Activated T-helper 1 cell treated with Interleukin-2 at 50 U/mL for 16 hours (primary cell): ENCODE measurements at regions not wholly inside any gene's neighbourhood (a gene's known extent, or its start where the extent isn't known, plus 50 kb on each side); places are given as distances from the start of the nearest gene placed in this dataset.

Experiments used
- DNase-seq: peaks from one replicate; pipeline ENCODE4 v3.0.0-alpha.2; 2020; ENCODE audit warnings: low read depth

- DNase-seq = no peak
Observed at GRCh38 chr1:67560580-67561255, 124.3 kb upstream of the GADD45A start.

- DNase-seq = peak; percentile 59
Observed at GRCh38 chr1:67561704-67562113, 123.3 kb upstream of the GADD45A start.

GRCh38 chr1:67563684-67564083 lies 121.3 kb upstream of the GADD45A start:
- DNase-seq = no peak

GRCh38 chr1:67564193-67564592 lies 120.8 kb upstream of the GADD45A start:
- DNase-seq = no peak

- no peak for DNase-seq
Observed at GRCh38 chr1:67566803-67567377, 118.1 kb upstream of the GADD45A start.

- no peak for DNase-seq
Observed at GRCh38 chr1:67570486-67571143, 114.4 kb upstream of the GADD45A start.

- no peak for DNase-seq
Observed at GRCh38 chr1:67571406-67571805, 113.6 kb upstream of the GADD45A start.

GRCh38 chr1:67571901-67572593 lies 113.0 kb upstream of the GADD45A start:
- DNase-seq = no peak

- DNase-seq = no peak
Observed at GRCh38 chr1:67572594-67573221, 112.3 kb upstream of the GADD45A start.

- DNase-seq = no peak
Observed at GRCh38 chr1:67573311-67573872, 111.6 kb upstream of the GADD45A start.

GRCh38 chr1:67574221-67574620 lies 110.8 kb upstream of the GADD45A start:
- DNase-seq = no peak

GRCh38 chr1:67575861-67576260 lies 109.1 kb upstream of the GADD45A start:
- DNase-seq = no peak

- no peak for DNase-seq
Observed at GRCh38 chr1:67576474-67576873, 108.5 kb upstream of the GADD45A start.

- no peak for DNase-seq
Observed at GRCh38 chr1:67577646-67578045, 107.4 kb upstream of the GADD45A start.

GRCh38 chr1:67578397-67579020 lies 106.5 kb upstream of the GADD45A start:
- no peak for DNase-seq

- no peak for DNase-seq
Observed at GRCh38 chr1:67579623-67580394, 105.2 kb upstream of the GADD45A start.

GRCh38 chr1:67580691-67581403 lies 104.2 kb upstream of the GADD45A start:
- DNase-seq = no peak

GRCh38 chr1:67582625-67583461 lies 102.2 kb upstream of the GADD45A start:
- DNase-seq = no peak

GRCh38 chr1:67583462-67583950 lies 101.5 kb upstream of the GADD45A start:
- no peak for DNase-seq
